Frontal cortex (tissue), 3 donors: ENCODE measurements at regions not wholly inside any gene's neighbourhood (a gene's known extent, or its start where the extent isn't known, plus 50 kb on each side); places are given as distances from the start of the nearest gene placed in this dataset.
"Not testable (repeated sequence)": the region's sequence is repeated elsewhere in the genome, so short reads cannot be mapped to it uniquely, and the experiment has no call there.

Experiments
- DNase-seq, 2 donors: peaks; one replicate each; pipeline ENCODE4 v3.0.0; 2012; ENCODE audit warnings: low spot score in 2 of 2
- FAIRE-seq: peaks from 2 replicates; lab custom pipeline; 2012; peaks lifted over from hg19 to GRCh38; lab: Jason Lieb, UNC
- donor health status: control.
- donor health status: control.
- donor health status: control.

DNA sequence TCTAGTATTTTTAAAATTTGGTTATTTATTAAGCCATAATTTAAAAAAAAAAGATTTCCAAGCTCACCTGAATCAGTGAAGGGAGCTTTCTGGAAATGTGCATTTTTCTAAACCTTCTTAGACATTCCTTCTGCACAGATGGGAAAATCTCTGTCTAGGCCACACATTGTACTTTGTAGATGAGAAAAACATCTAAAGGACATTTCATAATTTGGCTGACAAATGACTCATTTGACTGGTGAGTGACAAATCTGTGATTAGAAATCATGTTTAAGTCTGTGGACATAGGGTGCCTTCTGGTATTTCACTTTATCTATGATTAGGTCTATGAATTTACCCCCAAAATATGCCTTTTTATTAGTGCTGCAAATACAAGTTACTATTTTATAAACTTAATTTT lies 1044.9 kb upstream of the FLRT2 start:
- no peak for DNase-seq
- FAIRE-seq: no peak

DNA sequence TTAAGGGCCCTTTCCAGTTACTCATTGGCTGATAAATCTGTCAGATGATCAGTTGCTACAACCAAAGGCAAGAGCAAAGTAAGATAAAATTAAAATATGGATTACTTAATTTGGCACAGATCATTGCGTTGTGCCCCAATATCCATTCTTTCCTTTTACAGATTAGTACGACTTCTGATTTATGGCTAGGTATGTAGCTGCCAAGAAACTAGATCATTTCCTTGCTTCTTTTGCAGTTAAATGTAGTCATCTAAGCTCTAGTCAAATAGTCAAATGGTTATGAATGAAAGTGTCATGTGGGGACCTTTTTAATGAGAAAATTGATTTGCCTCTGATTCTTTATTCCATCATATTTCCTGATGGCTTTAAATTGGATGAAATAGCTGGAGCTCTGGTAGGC lies 1039.9 kb upstream of the FLRT2 start:
- no peak for FAIRE-seq

GRCh38 chr14:84492685-84493084 lies 1037.3 kb upstream of the FLRT2 start:
- FAIRE-seq (no peak), DNase-seq (no peak)

More for the DNA sequence above, 1039.9 kb upstream of the FLRT2 start:
- DNase-seq: no peak

GRCh38 chr14:84493779-84494178 lies 1036.2 kb upstream of the FLRT2 start:
- DNase-seq (no peak), FAIRE-seq (no peak)

GRCh38 chr14:84496677-84497076 lies 1033.3 kb upstream of the FLRT2 start:
- FAIRE-seq (no peak), DNase-seq (no peak)

DNA sequence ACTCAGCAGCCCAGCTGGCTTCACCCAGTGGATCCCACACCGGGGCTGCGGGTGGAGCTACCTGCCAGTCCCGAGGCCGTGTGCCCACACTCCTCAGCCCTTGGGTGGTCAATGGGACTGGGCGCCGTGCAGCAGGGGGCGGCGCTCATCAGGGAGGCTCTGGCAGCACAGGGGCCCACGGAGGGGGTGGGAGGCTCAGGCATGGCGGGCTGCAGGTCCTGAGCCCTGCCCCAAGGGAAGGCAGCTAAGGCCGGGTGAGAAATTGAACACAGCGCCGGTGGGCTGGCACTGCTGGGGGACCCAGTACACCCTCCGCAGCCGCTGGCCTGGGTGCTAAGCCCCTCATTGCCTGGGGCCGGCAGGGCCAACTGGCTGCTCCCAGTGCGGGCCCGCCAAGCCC lies 1017.1 kb upstream of the FLRT2 start:
- FAIRE-seq, DNase-seq: not testable (repeated sequence)

- DNase-seq (no peak), FAIRE-seq (no peak)
These were observed 1010.1 kb upstream of the FLRT2 start for GRCh38 chr14:84519836-84520235.

DNA sequence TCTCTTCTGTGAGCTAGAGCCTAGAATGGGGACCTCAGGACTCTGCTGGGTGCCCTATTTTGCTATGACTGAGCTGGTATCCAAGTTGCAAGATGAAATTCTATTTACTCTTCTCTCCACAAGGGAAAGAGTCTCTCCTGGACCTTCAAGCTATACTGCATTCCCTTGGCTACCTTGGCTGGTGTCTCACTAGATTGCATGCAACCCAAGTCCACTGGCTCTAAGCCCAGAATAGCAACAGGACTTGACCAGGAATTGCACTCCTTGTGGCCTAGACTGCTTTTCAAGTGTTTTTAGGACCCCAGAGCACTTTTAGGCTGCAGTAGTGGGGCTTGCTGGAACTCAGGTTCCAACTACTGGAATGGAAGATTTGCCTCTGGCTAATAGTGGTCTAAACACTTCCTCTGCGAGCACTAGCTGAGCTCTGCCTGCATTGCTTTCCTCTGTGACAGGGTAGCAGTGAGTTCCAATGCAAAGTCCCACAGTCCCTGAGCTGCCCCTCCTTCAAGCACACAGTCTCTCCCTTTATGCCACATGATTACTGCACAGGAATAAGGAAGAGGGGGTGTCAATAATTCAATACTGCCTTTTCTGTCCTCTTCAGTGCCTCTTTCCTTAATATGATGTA lies 1009.1 kb upstream of the FLRT2 start:
- FAIRE-seq (no peak), DNase-seq (no peak)

DNA sequence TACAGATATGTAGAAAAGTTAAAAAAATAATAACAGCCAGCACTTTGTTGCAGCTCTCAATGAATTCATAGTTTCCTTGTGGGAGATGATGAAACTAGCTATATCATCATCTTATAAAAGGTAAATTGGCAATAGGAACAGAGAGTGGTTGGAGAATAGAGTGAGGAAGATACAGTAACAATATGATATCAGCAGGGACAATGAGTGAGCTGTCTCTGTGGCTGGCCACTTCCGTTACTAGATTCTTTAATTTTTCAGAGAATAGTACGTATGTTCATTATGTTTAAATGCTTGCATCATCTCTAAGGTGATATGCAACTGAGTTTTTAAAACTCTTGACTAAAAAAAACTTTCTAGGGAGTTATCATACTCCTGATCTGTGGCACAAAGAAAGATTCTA lies 1006.2 kb upstream of the FLRT2 start:
- no peak for FAIRE-seq

GRCh38 chr14:84527706-84528105 lies 1002.2 kb upstream of the FLRT2 start:
- FAIRE-seq (no peak), DNase-seq (no peak)

More for the DNA sequence above, 1006.2 kb upstream of the FLRT2 start:
- DNase-seq: no peak

- FAIRE-seq (no peak), DNase-seq (no peak)
These were observed 997.9 kb upstream of the FLRT2 start for GRCh38 chr14:84532016-84532415.

GRCh38 chr14:84533181-84533725 lies 996.7 kb upstream of the FLRT2 start:
- DNase-seq (no peak), FAIRE-seq (no peak)

DNA sequence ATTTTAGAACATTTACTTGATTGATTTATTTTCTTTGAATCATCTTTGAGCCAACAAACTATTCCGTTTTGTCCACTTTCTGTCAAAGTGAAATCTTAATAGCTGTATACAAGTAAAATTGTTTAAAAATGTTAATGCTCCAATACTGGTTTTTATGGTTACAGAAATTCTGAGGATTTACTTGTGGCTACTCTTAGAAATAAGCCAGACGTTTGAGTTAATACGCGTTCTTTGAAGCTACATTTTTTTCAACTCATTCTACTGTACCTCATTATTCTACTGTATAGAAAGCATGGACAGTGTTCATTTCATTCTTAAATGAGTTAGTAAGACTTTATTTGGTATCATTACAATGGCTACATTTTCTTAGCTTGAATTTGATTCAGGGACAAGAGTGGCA lies 996.2 kb upstream of the FLRT2 start:
- FAIRE-seq (no peak), DNase-seq (no peak)

DNA sequence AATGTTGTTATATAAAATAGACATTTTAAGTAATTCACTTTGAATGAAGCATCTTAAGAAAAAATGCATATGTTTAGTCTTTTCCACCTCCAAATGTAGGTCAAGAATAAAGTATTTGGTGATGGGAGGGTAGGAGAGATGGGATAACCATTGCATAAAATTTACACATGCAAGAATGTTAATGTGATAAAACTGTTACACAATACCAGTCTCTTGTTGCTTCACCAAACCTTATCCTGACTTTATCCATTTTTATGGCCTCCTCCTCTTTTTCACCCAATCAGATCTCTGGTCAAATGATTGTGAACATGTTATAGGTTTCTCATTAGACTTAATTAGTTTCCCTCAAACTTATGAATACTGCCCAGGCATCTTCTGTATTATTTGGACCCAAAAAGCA lies 994.5 kb upstream of the FLRT2 start:
- no peak for FAIRE-seq

DNA sequence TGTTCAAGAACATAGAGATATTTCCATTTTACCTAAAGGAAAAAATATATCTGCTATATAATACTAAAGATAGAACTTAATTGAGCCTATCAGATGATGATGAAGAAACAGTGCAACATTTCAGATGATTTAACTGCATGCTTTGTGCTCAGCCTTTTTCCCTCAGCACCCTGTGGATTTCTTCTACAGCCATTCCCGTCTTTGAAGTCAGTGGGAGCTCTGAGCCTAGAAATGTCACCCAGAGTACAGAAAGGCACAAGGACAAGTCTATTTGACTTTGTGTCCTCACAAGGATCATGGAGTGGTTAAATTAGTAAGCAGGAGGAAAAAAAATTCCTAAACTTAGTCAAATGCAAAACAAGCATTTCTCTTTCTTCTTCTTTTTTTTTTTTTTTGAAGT lies 994.0 kb upstream of the FLRT2 start:
- DNase-seq (no peak), FAIRE-seq (no peak)

More for the DNA sequence above, 994.5 kb upstream of the FLRT2 start:
- no peak for DNase-seq

GRCh38 chr14:84541018-84541417 lies 988.9 kb upstream of the FLRT2 start:
- FAIRE-seq: no peak
- DNase-seq: no peak

- DNase-seq (no peak), FAIRE-seq (no peak)
These were observed 986.1 kb upstream of the FLRT2 start for GRCh38 chr14:84543859-84544258.

DNA sequence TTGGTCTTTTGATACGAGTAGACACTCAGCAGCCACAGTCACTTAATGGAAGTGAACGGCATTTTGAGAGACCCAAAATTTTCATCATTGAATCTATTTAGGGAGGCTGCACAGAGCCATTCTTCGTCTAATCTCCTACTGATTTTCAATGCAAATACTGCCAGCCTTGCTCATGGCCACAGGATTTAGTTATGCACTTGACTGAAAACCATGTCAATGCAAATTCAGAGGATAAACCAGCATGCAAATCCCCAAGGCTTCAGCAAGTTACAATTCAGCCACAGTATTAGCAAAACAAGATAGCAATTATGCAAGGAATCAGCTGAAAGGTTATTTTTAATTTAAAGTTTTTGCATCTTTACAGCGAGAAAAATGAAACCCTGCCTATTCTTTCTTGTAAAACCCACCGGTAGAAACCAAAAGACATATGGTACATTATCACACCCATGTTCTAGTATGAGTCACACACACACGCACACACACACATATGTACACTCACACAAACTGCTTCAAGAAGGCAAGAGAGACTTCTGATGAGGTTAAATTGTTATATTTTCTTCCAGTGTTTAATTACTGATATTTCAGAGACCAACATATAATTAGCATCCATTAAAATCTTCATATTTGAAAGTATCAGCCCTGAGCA lies 985.3 kb upstream of the FLRT2 start:
- no peak for FAIRE-seq
- no peak for DNase-seq

DNA sequence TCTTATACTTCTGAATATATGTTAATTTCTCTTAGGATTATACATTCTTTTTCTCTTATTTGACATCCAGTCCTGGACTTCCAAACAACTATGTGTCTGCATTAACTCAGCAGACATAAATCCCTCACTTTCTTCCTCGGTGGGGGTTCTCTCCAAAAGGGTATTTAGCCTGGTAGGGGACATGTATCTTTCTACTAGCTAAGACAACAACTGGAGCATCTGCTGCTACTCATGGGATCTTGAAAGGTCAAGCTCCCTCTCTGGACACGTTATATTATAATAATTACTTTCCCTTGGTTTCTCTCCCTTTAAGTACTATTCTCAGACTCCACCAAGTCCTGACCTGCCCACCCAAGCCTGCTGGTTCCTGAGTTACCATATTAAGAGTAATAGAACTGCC lies 983.7 kb upstream of the FLRT2 start:
- DNase-seq (no peak), FAIRE-seq (no peak)

DNA sequence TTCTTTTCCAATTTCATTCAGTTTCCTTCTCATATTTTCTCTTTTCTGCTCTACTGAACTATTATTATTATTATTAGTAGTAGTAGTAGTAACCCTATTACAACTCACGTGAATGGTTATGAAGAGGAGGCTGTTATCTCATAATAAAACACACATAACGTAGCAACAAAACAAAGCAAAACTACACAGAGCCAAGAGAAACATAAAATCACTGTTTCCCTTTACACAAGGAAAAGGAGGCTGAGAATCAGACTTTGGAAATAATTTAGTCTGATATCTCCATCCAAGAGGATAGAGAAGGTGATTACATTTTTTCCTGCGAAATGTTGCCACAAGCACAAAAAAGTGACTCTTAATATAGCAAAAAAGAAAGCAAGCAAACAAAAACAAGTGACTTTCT lies 975.8 kb upstream of the FLRT2 start:
- no peak for DNase-seq
- FAIRE-seq: no peak

DNA sequence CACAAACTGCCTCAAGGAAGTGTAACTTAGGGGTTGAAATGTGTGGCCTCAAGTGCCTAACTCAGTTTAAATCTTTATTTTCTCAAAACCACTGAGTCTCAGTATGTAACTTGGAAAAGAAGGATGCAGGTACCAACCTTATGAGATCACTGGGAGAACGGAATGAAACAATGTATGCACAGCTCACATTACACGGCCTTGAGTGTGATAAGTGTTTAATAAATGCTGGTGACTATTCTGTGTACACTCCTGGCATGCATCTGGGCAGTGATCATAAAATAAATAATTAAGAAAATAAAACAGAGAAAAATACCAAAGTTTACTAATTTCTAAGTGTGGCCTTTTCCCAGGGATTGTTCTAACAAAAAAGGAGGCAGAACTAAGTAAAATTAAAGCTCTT lies 974.5 kb upstream of the FLRT2 start:
- FAIRE-seq (no peak), DNase-seq (no peak)

GRCh38 chr14:84566109-84566508 lies 963.8 kb upstream of the FLRT2 start:
- FAIRE-seq: no peak
- no peak for DNase-seq
